ENCODE measurements at regions not wholly inside any gene's neighbourhood (a gene's known extent, or its start where the extent isn't known, plus 50 kb on each side); places are given as distances from the start of the nearest gene placed in this dataset.

GRCh38 chr4:63316633-63317032, 1092.6 kb downstream of the TECRL start:
- no peaks in the 10 kb centered on the region for H3K36me3 Mint-ChIP-seq
- H3K27me3 Mint-ChIP-seq, result no peaks in the 10 kb centered on the region
- H3K4me1 Mint-ChIP-seq, result peaks cover 0 to 1% (median 0%) of the 10 kb centered on the region in 3 donors
- peaks cover 0 to 2% (median 0%) of the 10 kb centered on the region in 3 donors for H3K9me3 Mint-ChIP-seq
- H3K27ac Mint-ChIP-seq, result no peak overlapping the region
- H3K4me3 Mint-ChIP-seq, result no peak overlapping the region

GRCh38 chr4:63315651-63316050, 1093.6 kb downstream of the TECRL start:
- Mint-ChIP-seq H3K9me3 (peaks cover 0 to 5% (median 0%) of the 10 kb centered on the region in 3 donors), H3K4me1 (peaks cover 0 to 1% (median 0%) of the 10 kb centered on the region in 3 donors), H3K36me3 (no peaks in the 10 kb centered on the region), H3K27me3 (no peaks in the 10 kb centered on the region), H3K27ac (no peak overlapping the region), H3K4me3 (no peak overlapping the region)

- H3K4me3 Mint-ChIP-seq, result no peak overlapping the region
- H3K9me3 Mint-ChIP-seq, result peaks cover 3 to 5% (median 3%) of the 10 kb centered on the region in 3 donors
- H3K4me1 Mint-ChIP-seq, result peaks cover 0 to 1% (median 0%) of the 10 kb centered on the region in 3 donors
- no peaks in the 10 kb centered on the region for H3K36me3 Mint-ChIP-seq
- H3K27me3 Mint-ChIP-seq, result no peaks in the 10 kb centered on the region
- no peak overlapping the region for H3K27ac Mint-ChIP-seq
Measured at GRCh38 chr4:63308697-63309096, 1100.6 kb downstream of the TECRL start.

- no peaks in the 10 kb centered on the region for H3K27me3 Mint-ChIP-seq
- no peaks in the 10 kb centered on the region for H3K4me1 Mint-ChIP-seq
- no peak overlapping the region for H3K27ac Mint-ChIP-seq
- H3K36me3 Mint-ChIP-seq, result no peaks in the 10 kb centered on the region
- peaks cover 3 to 4% (median 3%) of the 10 kb centered on the region in 3 donors for H3K9me3 Mint-ChIP-seq
- no peak overlapping the region for H3K4me3 Mint-ChIP-seq
Measured at GRCh38 chr4:63302792-63303191, 1106.5 kb downstream of the TECRL start.

GRCh38 chr4:63302078-63302477, 1107.2 kb downstream of the TECRL start:
- Mint-ChIP-seq H3K9me3 (peaks cover 3 to 4% (median 3%) of the 10 kb centered on the region in 3 donors), H3K4me3 (no peak overlapping the region), H3K27ac (no peak overlapping the region), H3K36me3 (no peaks in the 10 kb centered on the region), H3K27me3 (no peaks in the 10 kb centered on the region), H3K4me1 (no peaks in the 10 kb centered on the region)

GRCh38 chr4:63296773-63297172, 1112.5 kb downstream of the TECRL start:
- H3K9me3 Mint-ChIP-seq, result peaks cover 1 to 3% (median 2%) of the 10 kb centered on the region in 3 donors
- H3K27ac Mint-ChIP-seq, result no peak overlapping the region
- H3K4me1 Mint-ChIP-seq, result no peaks in the 10 kb centered on the region

GRCh38 chr4:63275491-63275890, 1133.8 kb downstream of the TECRL start:
- Mint-ChIP-seq H3K4me3 (peak overlapping the region in 1 of 4 donors; percentile 35), H3K4me1 (no peaks in the 10 kb centered on the region), H3K9me3 (peaks cover 4 to 10% (median 4%) of the 10 kb centered on the region in 3 donors), H3K27ac (no peak overlapping the region), H3K36me3 (no peaks in the 10 kb centered on the region), H3K27me3 (no peaks in the 10 kb centered on the region)

More at GRCh38 chr4:63296773-63297172, 1112.5 kb downstream of the TECRL start:
- no peaks in the 10 kb centered on the region for H3K36me3 Mint-ChIP-seq
- H3K27me3 Mint-ChIP-seq, result no peaks in the 10 kb centered on the region
- H3K4me3 Mint-ChIP-seq, result no peak overlapping the region

GRCh38 chr4:63269156-63269555, 1140.1 kb downstream of the TECRL start:
- no peak overlapping the region for H3K4me3 Mint-ChIP-seq
- H3K4me1 Mint-ChIP-seq, result no peaks in the 10 kb centered on the region
- peaks cover 5 to 8% (median 6%) of the 10 kb centered on the region in 3 donors for H3K9me3 Mint-ChIP-seq
- no peak overlapping the region for H3K27ac Mint-ChIP-seq
- H3K27me3 Mint-ChIP-seq, result no peaks in the 10 kb centered on the region
- H3K36me3 Mint-ChIP-seq, result no peaks in the 10 kb centered on the region

- peaks cover 0 to 3% (median 0%) of the 10 kb centered on the region in 3 donors for H3K9me3 Mint-ChIP-seq
- no peak overlapping the region for H3K27ac Mint-ChIP-seq
- H3K4me1 Mint-ChIP-seq, result no peaks in the 10 kb centered on the region
- no peak overlapping the region for H3K4me3 Mint-ChIP-seq
- H3K36me3 Mint-ChIP-seq, result peaks cover 2% of the 10 kb centered on the region
- H3K27me3 Mint-ChIP-seq, result no peaks in the 10 kb centered on the region
Measured at GRCh38 chr4:63233671-63234070, 1175.6 kb downstream of the TECRL start.

- Mint-ChIP-seq H3K36me3 (peaks cover 2% of the 10 kb centered on the region), H3K4me1 (no peaks in the 10 kb centered on the region), H3K9me3 (peaks cover 0 to 6% (median 0%) of the 10 kb centered on the region in 3 donors), H3K27ac (no peak overlapping the region), H3K27me3 (no peaks in the 10 kb centered on the region), H3K4me3 (no peak overlapping the region)
Measured at GRCh38 chr4:63232058-63232457, 1177.2 kb downstream of the TECRL start.

GRCh38 chr4:63226229-63226628, 1183.0 kb downstream of the TECRL start:
- Mint-ChIP-seq H3K36me3 (peaks cover 1% of the 10 kb centered on the region), H3K9me3 (peaks cover 0 to 5% (median 4%) of the 10 kb centered on the region in 3 donors), H3K4me1 (no peaks in the 10 kb centered on the region), H3K27me3 (no peaks in the 10 kb centered on the region), H3K27ac (no peak overlapping the region), H3K4me3 (no peak overlapping the region)

GRCh38 chr4:63222466-63222865, 1186.8 kb downstream of the TECRL start:
- Mint-ChIP-seq H3K27ac (no peak overlapping the region), H3K27me3 (no peaks in the 10 kb centered on the region)

GRCh38 chr4:63221477-63221876, 1187.8 kb downstream of the TECRL start:
- no peaks in the 10 kb centered on the region for H3K27me3 Mint-ChIP-seq
- H3K27ac Mint-ChIP-seq, result no peak overlapping the region
- H3K36me3 Mint-ChIP-seq, result no peaks in the 10 kb centered on the region
- H3K4me3 Mint-ChIP-seq, result no peak overlapping the region
- peaks cover 3 to 23% (median 6%) of the 10 kb centered on the region in 3 donors for H3K9me3 Mint-ChIP-seq
- no peaks in the 10 kb centered on the region for H3K4me1 Mint-ChIP-seq

More at GRCh38 chr4:63222466-63222865, 1186.8 kb downstream of the TECRL start:
- H3K4me1 Mint-ChIP-seq, result no peaks in the 10 kb centered on the region
- H3K36me3 Mint-ChIP-seq, result no peaks in the 10 kb centered on the region
- peaks cover 3 to 18% (median 6%) of the 10 kb centered on the region in 3 donors for H3K9me3 Mint-ChIP-seq
- H3K4me3 Mint-ChIP-seq, result no peak overlapping the region

GRCh38 chr4:63218856-63219255, 1190.4 kb downstream of the TECRL start:
- Mint-ChIP-seq H3K4me3 (no peak overlapping the region), H3K27ac (no peak overlapping the region), H3K9me3 (peaks cover 3 to 40% (median 9%) of the 10 kb centered on the region in 3 donors), H3K4me1 (no peaks in the 10 kb centered on the region), H3K27me3 (no peaks in the 10 kb centered on the region), H3K36me3 (no peaks in the 10 kb centered on the region)

- Mint-ChIP-seq H3K4me3 (no peak overlapping the region), H3K27ac (no peak overlapping the region), H3K27me3 (no peaks in the 10 kb centered on the region), H3K4me1 (peaks cover 0 to 2% (median 0%) of the 10 kb centered on the region in 3 donors), H3K36me3 (no peaks in the 10 kb centered on the region), H3K9me3 (peaks cover 6 to 48% (median 9%) of the 10 kb centered on the region in 3 donors)
Measured at GRCh38 chr4:63214076-63214475, 1195.2 kb downstream of the TECRL start.

- Mint-ChIP-seq H3K36me3 (no peaks in the 10 kb centered on the region), H3K9me3 (peaks cover 6 to 42% (median 10%) of the 10 kb centered on the region in 3 donors), H3K4me1 (peaks cover 0 to 2% (median 0%) of the 10 kb centered on the region in 3 donors), H3K4me3 (no peak overlapping the region), H3K27me3 (no peaks in the 10 kb centered on the region), H3K27ac (no peak overlapping the region)
Measured at GRCh38 chr4:63211776-63212479, 1197.3 kb downstream of the TECRL start.
